Effector memory CD8-positive, alpha-beta T cell (primary cell): ENCODE measurements at regions not wholly inside any gene's neighbourhood (a gene's known extent, or its start where the extent isn't known, plus 50 kb on each side); places are given as distances from the start of the nearest gene placed in this dataset.
"Not testable (repeated sequence)": the region's sequence is repeated elsewhere in the genome, so short reads cannot be mapped to it uniquely, and the experiment has no call there.

ENCODE experiments used
- ATAC-seq: fragments of 150-1000 bp; cut with Tn5 transposase; replicated peaks from 2 replicates; pipeline ENCODE4 v1.10.0; 2021; ENCODE audit warnings: mild to moderate bottlenecking, moderate library complexity
- DNase-seq, 3 experiments: peaks; one replicate each; pipeline ENCODE4 v3.0.0; 2021
- H3K27ac Mint-ChIP-seq, 2 donors: one replicate each; pipeline ENCODE4 v1.8.0; 2022; ENCODE audit warnings: mild to moderate bottlenecking in 2 of 2, mixed read lengths in 2 of 2, moderate library complexity in 2 of 2
- H3K27me3 Mint-ChIP-seq, 2 donors: one replicate each; pipeline ENCODE4 v1.8.0; 2022; ENCODE audit warnings: mixed read lengths in 2 of 2
- H3K36me3 Mint-ChIP-seq: one replicate; pipeline ENCODE4 v1.8.0; 2022; ENCODE audit warnings: mild to moderate bottlenecking, moderate library complexity, mixed read lengths; ENCODE audit not compliant: insufficient read depth
- H3K4me1 Mint-ChIP-seq, 2 donors: one replicate each; pipeline ENCODE4 v1.8.0; 2022; ENCODE audit warnings: low read depth in 2 of 2, mixed read lengths in 2 of 2
- H3K4me3 Mint-ChIP-seq, 2 donors: one replicate each; pipeline ENCODE4 v1.8.0; 2022; ENCODE audit warnings: mild to moderate bottlenecking in 2 of 2, mixed read lengths in 2 of 2, moderate library complexity in 2 of 2
- H3K9me3 Mint-ChIP-seq, 2 donors: one replicate each; pipeline ENCODE4 v1.8.0; 2022; ENCODE audit warnings: mixed read lengths in 2 of 2

DNA sequence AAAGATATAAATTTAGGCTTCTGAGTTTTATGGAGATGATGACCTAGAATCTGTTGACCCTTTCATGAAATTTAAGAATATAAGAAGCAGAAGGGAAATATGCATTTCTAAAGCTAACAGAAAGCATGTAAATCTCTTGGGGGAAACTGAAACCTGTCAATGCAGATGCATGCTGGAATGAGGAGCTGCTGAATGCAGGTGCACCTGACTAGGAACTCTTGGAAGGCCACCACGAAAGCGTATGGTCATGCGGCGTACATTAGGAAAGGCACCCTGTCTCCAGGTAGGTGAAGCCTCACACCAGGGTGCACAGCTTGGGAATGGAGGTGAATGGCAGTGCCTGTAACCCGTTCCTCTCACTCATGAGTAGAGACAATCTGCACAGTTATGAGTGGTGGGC is 309.7 kb downstream of the SEC16B start:
- Mint-ChIP-seq H3K4me1 (no peaks in the 10 kb centered on the region), H3K27ac (no peak overlapping the region), H3K9me3 (peaks cover 15 to 32% of the 10 kb centered on the region in 2 donors), H3K4me3 (no peak overlapping the region), H3K36me3 (no peaks in the 10 kb centered on the region), H3K27me3 (no peaks in the 10 kb centered on the region)
- ATAC-seq (no peak), DNase-seq (no peak)

DNA sequence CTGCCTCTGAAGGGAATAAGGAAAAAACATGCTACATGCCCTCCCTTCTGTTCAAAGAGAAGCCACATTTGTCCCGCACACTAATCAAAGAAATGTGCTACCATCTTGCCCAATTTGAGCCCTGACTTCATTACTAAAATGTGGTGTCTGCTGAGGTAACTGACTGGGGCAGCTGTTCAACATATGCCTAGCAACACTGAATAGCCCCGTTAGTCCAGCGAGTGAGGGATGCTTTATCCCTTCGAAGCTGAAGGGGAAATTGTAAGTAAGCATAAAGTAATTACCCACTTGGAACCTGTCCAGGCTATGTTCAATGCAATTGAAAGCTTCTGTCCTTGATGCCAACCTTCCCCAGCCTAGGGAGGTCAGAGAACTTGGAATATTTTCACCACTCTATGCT is 310.6 kb downstream of the SEC16B start:
- Mint-ChIP-seq H3K9me3 (peaks cover 13 to 32% of the 10 kb centered on the region in 2 donors), H3K27ac (no peak overlapping the region), H3K4me3 (no peak overlapping the region), H3K27me3 (no peaks in the 10 kb centered on the region), H3K4me1 (no peaks in the 10 kb centered on the region), H3K36me3 (no peaks in the 10 kb centered on the region)
- DNase-seq (no peak), ATAC-seq (no peak)

DNA sequence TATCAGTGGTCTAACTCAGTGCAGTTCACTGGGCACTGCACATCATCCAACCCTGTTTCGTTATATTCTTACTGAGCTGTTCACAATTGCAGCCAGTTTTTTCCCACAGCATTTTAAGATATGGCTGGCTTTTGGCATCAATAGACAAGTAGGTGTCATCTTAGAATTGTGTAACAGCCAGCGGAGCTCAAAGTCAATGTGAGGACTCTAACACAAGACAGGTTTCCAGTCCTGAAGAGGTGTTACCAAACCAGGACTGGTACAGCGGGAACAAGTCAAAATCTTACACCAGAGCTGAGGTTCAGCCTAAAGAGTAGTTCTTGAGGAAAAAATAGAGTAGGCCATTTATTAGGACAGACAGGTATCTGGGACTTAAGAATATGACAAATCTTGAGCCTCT is 313.3 kb downstream of the SEC16B start:
- H3K27me3 Mint-ChIP-seq: no peaks in the 10 kb centered on the region
- no peak for ATAC-seq
- H3K4me3 Mint-ChIP-seq: no peak overlapping the region
- H3K36me3 Mint-ChIP-seq: no peaks in the 10 kb centered on the region
- DNase-seq: no peak
- peaks cover 11 to 25% of the 10 kb centered on the region in 2 donors for H3K9me3 Mint-ChIP-seq
- H3K27ac Mint-ChIP-seq: no peak overlapping the region
- H3K4me1 Mint-ChIP-seq: no peaks in the 10 kb centered on the region

DNA sequence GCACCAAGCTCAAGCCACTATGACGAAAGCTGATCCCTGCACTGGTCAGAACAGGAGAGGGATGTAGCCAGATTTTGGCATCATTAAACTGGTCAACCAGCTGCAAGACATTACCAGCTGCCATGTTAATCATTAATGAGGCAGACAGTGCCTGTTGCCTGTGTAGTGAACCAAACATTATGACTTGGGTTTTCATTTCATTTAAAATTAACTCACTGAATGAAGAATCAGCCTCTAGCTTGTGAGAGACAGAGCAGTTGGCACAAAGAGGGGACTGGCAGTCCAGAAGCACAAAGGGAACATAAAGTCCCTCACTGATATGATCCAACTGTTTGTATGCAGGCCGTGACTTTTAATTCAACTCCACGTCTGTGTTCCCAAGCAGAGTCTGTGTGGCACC is 318.9 kb downstream of the SEC16B start:
- ATAC-seq: no peak
- H3K27me3 Mint-ChIP-seq: no peaks in the 10 kb centered on the region
- no peak overlapping the region for H3K27ac Mint-ChIP-seq
- no peak overlapping the region for H3K4me3 Mint-ChIP-seq
- peaks cover 0 to 17% of the 10 kb centered on the region in 2 donors for H3K9me3 Mint-ChIP-seq
- DNase-seq: no peak
- H3K4me1 Mint-ChIP-seq: no peaks in the 10 kb centered on the region
- H3K36me3 Mint-ChIP-seq: no peaks in the 10 kb centered on the region

DNA sequence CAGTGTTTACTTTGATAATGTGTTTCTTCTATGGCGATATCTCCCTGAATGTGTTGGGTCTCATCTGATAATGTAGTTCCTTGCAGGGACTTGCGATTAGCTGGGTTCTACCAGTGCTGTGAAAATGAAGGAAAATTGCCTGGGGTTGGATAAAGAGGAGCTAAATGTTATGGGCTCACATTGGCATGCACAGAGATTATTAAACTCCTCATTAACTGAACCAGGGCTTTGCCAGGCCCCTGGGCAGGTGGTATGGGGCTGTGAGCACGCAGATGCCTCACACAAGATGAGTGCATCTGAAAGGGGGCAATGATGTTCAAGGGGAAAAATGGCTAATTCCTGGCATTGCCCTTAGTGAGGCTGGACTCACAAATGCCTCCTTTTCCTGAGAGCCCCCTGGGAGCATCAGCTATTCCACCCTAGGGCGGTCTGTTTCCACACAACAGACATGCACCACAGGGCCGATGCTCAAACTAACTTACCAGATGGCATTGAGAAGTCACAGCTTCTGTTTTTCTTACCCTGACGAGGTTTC is 321.1 kb downstream of the SEC16B start:
- Mint-ChIP-seq H3K4me1 (no peaks in the 10 kb centered on the region), H3K4me3 (no peak overlapping the region), H3K27ac (no peak overlapping the region), H3K36me3 (no peaks in the 10 kb centered on the region), H3K9me3 (peaks cover 3 to 12% of the 10 kb centered on the region in 2 donors), H3K27me3 (no peaks in the 10 kb centered on the region)
- DNase-seq (no peak), ATAC-seq (no peak)

DNA sequence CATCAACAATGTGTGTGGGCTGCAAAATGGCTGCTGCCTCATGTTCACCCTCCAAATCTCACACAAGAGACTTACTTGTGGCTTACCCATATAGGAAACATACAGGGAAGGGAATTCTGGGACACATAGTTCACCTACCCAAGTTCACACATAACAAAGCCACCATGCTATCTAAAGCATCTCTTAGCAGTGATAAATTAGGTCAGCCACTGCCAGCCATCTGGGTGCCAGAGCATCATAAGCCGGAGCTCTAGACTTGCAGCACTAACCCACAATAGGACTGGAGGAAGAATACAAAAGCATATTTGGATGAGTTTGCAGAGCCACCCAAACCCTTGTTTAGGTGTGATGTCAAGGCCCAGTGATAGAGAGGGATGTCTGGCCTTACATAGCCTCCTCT is 321.7 kb downstream of the SEC16B start:
- Mint-ChIP-seq H3K4me1 (no peaks in the 10 kb centered on the region), H3K4me3 (no peak overlapping the region), H3K27me3 (no peaks in the 10 kb centered on the region), H3K27ac (no peak overlapping the region), H3K9me3 (peaks cover 3 to 12% of the 10 kb centered on the region in 2 donors), H3K36me3 (no peaks in the 10 kb centered on the region)
- DNase-seq (no peak), ATAC-seq (no peak)

DNA sequence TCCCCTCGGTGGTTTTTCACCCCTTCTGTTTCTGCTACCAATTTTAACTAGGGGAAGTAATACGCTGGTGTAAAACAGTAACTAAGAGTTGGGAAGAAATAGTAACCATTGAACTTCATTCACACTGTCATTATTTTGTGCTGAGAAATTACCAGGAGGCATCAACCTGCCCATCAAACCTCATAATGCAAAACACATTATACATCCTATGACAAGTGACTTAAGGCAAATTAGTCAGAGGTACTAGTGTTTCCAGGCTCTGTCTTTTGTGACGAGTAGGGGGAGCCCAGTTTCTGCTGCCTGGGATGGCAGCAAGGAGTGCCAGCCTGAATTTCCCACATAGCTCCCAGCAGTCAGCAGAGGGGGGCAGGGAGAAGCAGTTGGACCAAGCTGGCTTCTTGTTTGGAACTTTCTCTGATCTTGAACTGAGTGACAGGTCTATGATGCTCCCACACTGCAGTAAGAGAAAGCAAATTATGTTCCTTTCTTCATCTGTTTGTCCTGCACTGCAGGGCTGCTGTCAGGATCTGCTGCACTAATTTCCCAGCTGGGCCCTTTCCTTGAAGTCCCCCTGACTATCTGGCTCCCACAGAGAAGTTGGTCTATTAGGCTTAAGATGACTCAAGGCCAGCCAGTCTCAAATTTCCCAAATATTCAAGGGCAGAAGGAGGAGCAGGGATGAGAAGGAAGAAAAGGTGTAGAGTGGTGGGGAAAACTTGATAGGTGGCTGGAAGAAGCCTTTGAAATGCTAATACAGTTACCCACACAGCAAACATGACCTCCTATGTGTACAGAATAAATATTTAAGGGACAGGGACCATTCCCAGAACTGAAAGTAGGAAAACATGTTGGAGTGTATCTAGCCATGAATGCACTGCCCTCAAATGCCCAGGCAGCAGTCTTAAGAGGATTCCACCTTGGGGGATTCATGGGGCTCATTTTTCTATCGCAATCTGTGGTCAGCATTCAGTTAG is 322.8 kb downstream of the SEC16B start:
- Mint-ChIP-seq H3K9me3 (peaks cover 6 to 18% of the 10 kb centered on the region in 2 donors), H3K4me3 (no peak overlapping the region), H3K27ac (no peak overlapping the region), H3K4me1 (no peaks in the 10 kb centered on the region), H3K36me3 (no peaks in the 10 kb centered on the region), H3K27me3 (no peaks in the 10 kb centered on the region)
- no peak for DNase-seq
- ATAC-seq: no peak

DNA sequence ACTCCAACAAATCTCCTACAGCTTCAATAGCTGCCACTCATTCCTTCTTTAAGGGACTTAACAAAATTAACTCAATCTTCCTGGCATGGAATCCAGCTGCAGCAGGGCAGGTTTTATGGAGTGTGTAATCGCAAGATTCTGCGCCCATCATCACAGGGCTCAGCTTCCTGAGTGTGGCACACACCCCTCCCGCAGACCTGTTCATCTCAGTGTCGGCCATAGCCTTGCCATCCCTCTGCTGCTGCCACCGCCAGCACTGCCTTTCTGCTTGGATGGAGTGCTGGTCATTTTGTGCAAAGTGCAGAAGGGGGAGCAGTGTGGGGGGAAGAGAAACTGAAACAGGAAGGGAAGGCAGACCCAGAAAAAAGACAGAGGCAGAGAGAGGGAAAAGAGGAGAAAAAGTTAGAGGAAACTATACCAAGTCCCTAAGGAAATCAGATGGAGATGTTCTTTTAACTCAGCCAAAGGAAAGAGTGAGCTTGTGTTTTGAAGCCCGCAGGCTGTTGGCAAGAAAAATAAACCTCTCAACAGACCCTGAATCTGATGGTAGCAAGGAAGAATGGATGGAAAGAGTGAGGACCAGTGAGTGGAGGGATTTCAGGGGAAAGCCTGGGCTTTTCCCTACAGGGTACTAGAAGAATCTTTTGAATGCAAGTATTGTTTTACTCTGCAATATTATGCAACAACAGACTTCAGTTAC is 324.2 kb downstream of the SEC16B start:
- no peak overlapping the region for H3K27ac Mint-ChIP-seq
- DNase-seq: no peak

DNA sequence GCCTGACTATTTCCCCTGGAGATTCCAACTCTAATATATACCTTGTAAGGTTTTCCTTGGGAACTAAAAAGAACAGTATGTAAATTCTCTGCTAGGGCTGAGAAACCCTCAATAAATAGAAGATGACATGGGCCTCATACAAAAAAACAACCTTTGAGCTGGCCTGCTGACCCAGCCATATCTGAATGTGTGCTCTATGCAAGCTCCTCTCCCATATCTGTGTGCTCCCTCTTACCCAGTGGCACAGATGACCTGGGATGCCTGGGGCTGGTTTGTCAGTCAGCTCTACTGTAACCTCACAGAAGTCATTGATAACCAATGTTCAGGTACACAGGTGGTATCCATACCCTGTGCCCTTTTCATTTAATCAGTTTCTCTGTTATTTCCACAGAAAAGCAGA is 329.2 kb downstream of the SEC16B start:
- no peak for DNase-seq
- no peaks in the 10 kb centered on the region for H3K27me3 Mint-ChIP-seq
- no peaks in the 10 kb centered on the region for H3K36me3 Mint-ChIP-seq
- ATAC-seq: no peak
- H3K9me3 Mint-ChIP-seq: peaks cover 6 to 15% of the 10 kb centered on the region in 2 donors
- no peak overlapping the region for H3K27ac Mint-ChIP-seq
- H3K4me1 Mint-ChIP-seq: no peaks in the 10 kb centered on the region
- no peak overlapping the region for H3K4me3 Mint-ChIP-seq

More for the DNA sequence above, 324.2 kb downstream of the SEC16B start:
- no peaks in the 10 kb centered on the region for H3K4me1 Mint-ChIP-seq
- H3K36me3 Mint-ChIP-seq: no peaks in the 10 kb centered on the region
- H3K27me3 Mint-ChIP-seq: no peaks in the 10 kb centered on the region
- H3K9me3 Mint-ChIP-seq: peaks cover 6 to 26% of the 10 kb centered on the region in 2 donors
- no peak overlapping the region for H3K4me3 Mint-ChIP-seq
- ATAC-seq: no peak

DNA sequence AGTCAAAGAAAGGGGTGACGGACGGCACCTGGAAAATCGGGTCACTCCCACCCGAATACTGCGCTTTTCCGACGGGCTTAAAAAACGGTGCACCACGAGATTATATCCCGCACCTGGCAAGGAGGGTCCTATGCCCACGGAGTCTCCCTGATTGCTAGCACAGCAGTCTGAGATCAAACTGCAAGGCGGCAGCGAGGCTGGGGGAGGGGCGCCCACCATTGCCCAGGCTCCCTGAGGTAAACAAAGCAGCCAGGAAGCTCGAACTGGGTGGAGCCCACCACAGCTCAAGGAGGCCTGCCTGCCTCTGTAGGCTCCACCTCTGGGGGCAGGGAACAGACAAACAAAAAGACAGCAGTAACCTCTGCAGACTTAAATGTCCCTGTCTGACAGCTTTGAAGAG is 335.7 kb downstream of the SEC16B start:
- not testable (repeated sequence) for H3K4me3 Mint-ChIP-seq, H3K27me3 Mint-ChIP-seq, H3K4me1 Mint-ChIP-seq, ATAC-seq, DNase-seq, H3K27ac Mint-ChIP-seq, H3K36me3 Mint-ChIP-seq, H3K9me3 Mint-ChIP-seq

DNA sequence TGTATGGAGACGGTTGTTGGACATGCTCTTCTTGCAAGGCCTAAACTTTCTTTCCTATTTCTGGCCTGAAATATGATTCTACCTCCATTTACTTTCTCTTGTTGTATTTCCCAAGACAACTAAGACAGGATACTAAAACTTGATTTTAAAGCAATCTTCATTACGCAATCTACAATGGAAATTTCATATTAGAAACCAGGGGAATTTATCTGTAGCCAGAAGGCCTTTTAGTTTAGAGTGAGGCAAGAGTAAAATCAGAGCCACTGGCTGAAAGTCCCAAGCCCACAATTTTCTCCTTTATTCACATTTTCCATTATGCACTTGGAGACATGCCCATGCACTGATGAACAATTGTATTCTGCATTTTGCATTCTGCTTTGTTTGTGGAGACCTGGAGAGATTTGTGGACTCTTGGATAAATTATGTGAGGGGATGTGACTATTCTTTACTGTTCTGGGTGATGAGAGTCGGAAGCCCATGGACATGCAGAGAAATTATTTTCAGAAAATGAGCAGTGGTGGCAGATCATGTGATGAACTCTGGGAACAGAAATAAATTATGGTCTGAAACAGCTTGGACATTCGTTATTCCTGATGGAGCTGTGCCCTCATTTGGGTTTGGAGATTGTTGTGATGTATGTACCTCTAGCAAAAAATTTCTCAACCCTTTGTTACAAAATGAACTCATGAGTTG is 336.8 kb downstream of the SEC16B start:
- ATAC-seq (no peak), DNase-seq (no peak)
- Mint-ChIP-seq H3K27ac (no peak overlapping the region), H3K9me3 (no peaks in the 10 kb centered on the region), H3K4me1 (no peaks in the 10 kb centered on the region), H3K36me3 (no peaks in the 10 kb centered on the region), H3K27me3 (no peaks in the 10 kb centered on the region), H3K4me3 (no peak overlapping the region)

DNA sequence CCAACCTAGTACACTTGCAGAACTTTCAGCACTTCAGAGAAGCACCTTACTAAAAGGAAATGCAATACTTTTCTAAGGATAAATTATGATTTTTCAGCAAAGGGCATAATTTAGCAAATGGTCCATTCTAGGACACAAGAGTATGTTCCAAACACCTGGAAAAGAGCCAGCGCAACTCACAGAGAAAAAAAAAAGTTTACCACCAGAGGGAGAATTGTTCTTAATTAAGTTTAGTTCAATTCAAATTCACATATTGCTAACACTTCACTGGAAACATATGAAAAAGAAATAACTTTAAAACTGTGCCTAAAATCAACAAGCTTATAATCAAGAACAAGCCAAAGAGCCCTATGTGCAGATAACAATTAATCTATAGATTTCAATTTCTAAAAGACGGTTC is 338.1 kb downstream of the SEC16B start:
- H3K36me3 Mint-ChIP-seq: no peaks in the 10 kb centered on the region
- ATAC-seq: no peak
- H3K27me3 Mint-ChIP-seq: no peaks in the 10 kb centered on the region
- H3K4me1 Mint-ChIP-seq: no peaks in the 10 kb centered on the region
- DNase-seq: no peak
- H3K4me3 Mint-ChIP-seq: no peak overlapping the region
- H3K27ac Mint-ChIP-seq: no peak overlapping the region
- H3K9me3 Mint-ChIP-seq: no peaks in the 10 kb centered on the region

DNA sequence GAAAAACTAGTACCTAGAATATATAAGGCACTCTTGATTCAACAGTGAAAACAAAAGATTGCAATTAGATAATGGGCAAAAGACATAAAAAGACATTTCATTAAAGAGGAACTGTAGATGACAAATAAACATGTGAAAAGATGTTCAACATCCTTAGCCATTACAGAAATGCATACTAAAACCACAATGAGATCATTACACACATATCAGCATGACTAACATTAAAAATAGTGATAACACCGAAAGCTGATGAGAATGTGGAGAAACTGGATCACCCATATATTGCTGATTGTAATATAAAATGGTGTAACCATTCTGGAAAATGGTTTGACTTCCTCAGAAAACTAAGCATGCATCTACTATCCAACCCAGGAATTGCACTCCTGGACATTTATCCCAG is 340.3 kb downstream of the SEC16B start:
- Mint-ChIP-seq H3K9me3 (no peaks in the 10 kb centered on the region), H3K36me3 (no peaks in the 10 kb centered on the region), H3K4me1 (no peaks in the 10 kb centered on the region), H3K27me3 (no peaks in the 10 kb centered on the region), H3K4me3 (no peak overlapping the region), H3K27ac (no peak overlapping the region)
- ATAC-seq: no peak
- no peak for DNase-seq
